NCI-H345 (cell line): ENCODE measurements at regions not wholly inside any gene's neighbourhood (a gene's known extent, or its start where the extent isn't known, plus 50 kb on each side); places are given as distances from the start of the nearest gene placed in this dataset.
"Not testable (repeated sequence)": the region's sequence is repeated elsewhere in the genome, so short reads cannot be mapped to it uniquely, and the experiment has no call there.

ENCODE experiments used
- DNase-seq: peaks from one replicate; lab custom pipeline; 2025; lab: John Stamatoyannopoulos, UW

- no peak for DNase-seq
Measured at GRCh38 chr7:149633976-149634945, 136.7 kb upstream of the ZNF746 start.

DNA sequence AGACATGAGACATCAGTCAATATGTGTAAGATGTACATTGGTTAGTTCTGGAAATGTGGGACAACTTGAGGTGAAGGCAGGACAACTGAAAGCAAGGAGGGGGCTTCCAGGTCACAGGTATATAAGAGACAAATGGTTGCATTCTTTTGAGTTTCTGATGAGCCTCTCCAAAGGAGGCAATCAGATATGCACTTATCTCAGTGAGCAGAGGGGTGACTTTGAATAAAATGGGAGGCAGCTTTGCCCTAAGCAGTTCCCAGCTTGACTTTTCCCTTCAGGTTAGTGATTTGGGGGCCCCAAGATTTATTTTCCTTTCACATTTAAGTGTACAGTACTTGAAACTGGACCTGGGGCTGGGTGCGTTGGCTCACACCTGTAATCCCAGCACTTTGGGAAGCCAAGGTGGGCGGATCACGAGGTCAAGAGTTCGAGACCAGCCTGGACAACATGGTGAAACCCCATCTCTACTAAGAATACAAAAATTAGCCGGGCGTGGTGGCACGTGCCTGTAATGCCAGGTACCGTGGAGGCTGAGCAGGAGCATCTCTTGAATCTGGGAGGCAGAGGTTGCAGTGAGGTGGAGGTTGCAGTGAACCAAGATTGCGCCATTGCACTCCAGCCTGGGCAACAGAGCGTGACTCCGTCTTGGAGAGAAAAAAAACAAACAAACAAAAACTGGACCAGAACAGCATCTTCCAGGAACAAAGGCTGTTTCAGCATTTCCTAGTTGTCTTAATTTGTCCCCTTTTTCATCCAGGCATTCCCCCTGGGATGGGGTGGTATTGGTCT, 130.9 kb upstream of the ZNF746 start:
- DNase-seq: not testable (repeated sequence)

DNA sequence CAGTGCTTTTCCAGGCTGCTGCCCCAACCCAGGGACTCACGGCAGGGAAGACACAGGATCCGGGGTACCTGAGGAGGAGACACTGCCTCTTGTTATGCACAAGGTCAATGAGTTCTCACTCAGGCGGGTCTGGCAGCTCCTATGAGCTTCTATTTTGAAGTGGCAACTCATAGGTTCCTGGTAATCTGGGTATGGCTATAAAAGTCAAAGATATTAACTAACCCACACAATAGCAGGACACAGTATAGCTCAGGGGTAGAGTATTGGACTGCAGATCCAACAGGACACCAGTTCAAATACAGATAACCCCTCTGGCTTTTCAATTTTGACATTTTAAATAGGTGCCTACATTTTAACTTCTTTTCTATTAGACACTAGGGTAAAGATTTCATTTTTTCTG, 130.3 kb upstream of the ZNF746 start:
- DNase-seq: no peak

DNA sequence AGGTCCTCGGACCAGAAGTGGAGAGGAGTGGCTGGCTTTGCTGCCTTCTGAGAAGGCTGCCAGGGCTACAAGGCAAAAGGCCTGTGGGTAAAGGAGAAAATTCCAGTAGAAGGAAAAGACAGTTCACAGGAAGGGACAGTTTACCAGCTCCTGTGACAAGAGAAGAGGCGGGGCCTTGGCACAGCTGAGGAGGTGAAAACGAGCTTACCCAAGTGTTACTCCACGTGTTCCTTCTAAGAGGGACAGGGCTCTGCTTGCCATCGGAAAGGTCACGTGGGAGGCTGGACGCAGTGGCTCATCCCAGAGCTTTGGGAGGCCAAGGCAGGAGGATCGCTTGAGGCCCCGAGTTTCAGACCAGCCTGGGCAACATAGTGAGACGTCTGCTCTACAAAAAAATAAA, 129.4 kb upstream of the ZNF746 start:
- no peak for DNase-seq

DNA sequence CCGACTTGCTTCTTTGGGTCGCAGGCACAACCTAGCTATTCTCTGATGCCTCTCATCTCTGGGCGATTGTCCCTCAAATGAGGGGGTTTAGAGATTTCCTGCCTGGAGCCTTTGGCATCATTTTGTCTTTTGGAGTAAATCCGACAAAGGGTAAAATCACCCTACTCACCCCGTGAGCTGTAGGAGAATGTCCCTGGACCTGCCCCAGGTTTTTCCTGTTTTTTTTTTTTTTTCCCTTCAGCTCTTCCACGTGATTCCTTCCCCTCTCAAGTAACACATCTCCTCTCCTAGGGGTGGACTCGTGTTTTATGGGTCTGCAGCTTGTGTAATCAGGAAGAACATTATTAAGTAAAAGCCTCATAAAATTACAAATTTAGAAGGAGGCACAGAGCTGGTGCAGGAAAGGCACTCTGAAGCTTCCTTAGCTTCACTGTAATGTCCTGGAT, 128.4 kb upstream of the ZNF746 start:
- no peak for DNase-seq

DNA sequence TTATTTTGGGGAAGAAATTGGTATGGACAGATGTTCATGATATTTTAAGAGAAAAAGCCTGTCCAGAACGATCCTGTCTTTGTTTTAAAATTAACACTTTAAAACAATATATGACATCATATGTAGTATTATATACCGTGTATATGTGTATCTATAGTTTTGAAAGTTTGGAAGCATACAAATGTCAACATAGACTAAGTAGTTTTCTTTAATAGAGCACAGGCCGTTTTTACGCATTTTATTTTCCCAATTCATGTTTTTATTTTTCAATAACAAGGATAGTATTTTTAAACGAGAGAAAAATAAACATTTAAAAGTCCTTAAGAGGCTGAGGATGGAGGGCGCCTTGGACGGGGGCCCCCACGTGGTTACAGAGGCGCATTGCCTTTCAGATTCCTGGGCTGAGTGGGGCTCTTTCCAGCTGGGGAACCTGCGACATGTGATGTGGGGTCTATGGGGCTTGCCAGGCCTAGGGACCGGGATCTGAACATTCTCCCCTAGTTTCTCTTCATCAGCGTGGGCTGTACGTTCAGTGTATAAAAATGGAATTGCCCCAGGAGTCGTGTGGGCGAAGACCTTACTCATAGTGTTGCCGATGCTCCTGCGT, 127.8 kb upstream of the ZNF746 start:
- DNase-seq: peak; percentile 6

- DNase-seq: peak; percentile 92
Measured at GRCh38 chr7:149624419-149625339, 127.1 kb upstream of the ZNF746 start.

DNA sequence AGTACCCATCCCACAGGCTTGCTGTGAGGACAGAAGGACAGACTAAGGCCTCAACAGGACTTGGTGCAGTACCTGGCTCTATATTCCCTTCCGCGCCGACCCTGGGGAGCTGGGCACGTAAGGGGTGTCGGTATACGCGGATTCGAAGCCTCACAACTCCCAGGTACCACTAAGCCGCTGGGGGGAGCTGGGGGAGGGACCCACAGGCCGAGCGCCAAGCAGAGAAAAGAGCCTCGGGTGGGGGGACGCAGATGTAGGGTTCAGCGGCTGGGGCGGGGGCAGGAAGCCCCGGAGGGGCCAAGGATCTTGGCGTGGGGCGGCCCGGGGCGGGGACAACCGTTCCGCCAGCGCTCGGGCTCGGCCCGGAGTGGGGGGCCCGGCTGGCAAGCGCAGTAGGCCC, 126.4 kb upstream of the ZNF746 start:
- DNase-seq: peak; percentile 25

DNA sequence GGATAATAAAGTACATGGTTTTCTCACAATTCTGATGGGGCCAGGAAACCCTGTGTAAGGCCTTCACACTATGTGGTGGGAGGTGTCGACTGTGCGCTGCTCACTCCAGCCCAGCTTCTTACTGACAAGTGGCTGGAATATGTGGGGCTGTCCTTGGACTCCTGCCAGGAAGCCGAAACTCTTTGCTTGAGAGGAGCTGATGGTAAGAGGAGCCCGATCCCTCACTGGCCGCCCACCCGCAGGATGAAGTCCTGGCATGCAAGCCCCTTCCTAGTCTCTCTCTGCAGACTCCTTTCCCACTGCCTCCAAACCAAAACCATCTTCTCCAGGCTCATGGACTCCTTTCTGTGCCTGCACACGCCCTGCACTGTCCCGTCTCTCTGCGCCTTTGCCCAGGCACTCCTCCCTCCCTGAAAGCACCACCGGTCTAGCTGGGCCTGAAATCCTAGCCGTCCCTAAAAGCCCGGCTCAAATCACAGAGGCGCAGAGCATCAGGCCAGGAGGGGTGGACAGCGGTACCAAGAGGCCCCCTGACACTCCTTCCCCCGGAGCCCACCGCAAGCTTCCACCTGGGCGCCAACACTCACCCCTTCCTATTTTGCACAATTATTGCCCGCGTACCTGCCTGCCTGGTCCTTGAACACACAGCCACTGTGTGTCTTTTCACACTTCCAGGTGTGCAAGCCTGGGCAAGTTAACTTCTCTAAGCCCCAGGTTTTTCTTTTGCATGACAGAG, 125.8 kb upstream of the ZNF746 start:
- DNase-seq: peak; percentile 52

- DNase-seq: no peak
Measured at GRCh38 chr7:149622444-149623210, 125.0 kb upstream of the ZNF746 start.

GRCh38 chr7:149621776-149622175, 124.2 kb upstream of the ZNF746 start:
- no peak for DNase-seq

GRCh38 chr7:149620961-149621360, 123.4 kb upstream of the ZNF746 start:
- DNase-seq: no peak

DNA sequence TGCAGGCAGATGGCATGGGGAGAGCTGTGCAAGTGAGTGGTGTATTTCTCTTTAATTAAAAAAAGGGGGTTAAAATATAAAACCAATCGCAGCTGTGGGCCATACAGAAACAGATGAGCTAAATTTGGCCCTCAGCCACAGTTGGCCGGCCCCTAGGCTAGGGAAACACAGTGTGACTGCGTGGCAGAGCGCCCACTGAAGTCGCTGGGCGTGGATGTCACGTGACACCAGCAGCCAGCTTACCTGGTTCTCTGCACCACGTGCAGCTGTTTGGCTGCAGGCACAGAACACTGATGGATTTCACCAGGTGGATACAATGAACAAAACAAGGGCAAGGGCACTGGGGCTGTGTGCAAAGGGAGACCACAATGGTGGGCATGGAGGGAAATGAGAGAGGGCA, 119.3 kb upstream of the ZNF746 start:
- no peak for DNase-seq

DNA sequence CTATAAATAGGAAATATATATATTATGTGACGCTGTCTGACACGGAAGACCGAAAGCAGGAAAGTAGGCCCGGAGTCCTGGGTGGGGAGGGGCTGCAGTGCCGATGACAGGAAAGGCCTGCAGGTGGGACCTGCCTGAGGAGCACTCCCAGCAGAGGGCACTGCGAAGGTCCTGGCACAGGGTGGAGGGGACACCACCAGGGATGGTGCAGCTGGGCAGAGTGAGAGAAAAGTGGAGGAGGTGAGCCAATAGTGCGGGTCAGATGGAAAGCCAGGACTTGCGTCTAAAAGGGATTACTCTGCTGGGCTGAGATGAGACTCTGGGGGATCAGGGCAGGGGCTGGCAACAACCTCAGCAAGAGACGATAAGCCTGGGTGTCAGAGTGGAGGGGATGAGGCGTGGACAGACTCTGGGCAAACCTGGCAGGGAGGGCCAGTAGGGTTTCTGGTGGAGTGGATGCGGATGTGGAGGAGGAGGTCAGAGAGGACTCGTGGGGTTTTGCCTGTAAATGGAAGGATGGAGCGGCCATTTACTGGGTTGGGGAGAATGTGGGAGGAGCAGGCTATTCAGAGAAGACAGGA, 118.2 kb upstream of the ZNF746 start:
- no peak for DNase-seq

- no peak for DNase-seq
Measured at GRCh38 chr7:149610441-149611011, 112.9 kb upstream of the ZNF746 start.

DNA sequence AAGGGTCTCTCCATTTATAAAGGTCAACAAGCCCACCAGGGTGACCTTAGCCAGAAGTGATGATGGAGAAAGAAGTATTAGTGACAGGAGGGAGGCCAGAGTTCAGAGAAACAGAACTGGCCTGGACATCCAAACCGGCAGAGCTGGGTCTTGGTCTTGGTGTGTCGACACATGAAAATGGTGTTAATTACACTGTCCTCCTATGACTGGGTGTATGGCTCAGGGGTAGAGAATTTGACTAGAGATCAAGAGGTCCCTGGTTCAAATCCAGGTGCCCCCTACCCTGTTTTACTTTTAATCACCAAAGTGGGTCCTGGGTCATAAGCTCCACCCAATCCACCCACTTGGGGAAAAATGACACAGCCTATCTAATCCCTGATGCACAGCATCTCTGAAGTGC, 110.6 kb upstream of the ZNF746 start:
- DNase-seq: no peak

DNA sequence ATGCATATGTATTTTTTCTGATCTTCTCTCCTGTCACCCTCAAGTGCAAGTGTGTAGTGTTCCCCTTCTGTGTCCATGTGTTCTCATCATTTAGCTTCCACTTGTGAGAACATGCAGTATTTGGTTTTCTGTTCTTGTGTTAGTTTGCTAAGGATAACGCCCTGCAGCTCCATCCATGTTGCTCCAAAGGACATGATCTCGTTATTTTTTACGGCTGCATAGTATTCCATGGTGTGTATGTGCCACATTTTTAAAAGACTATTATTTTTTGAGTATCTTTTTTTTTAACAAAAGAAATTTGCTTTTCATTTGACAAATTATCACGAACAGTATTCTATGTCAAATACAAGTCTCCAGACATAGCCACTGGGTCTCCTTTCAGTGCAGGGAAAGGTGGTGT, 110.1 kb upstream of the ZNF746 start:
- DNase-seq: no peak

DNA sequence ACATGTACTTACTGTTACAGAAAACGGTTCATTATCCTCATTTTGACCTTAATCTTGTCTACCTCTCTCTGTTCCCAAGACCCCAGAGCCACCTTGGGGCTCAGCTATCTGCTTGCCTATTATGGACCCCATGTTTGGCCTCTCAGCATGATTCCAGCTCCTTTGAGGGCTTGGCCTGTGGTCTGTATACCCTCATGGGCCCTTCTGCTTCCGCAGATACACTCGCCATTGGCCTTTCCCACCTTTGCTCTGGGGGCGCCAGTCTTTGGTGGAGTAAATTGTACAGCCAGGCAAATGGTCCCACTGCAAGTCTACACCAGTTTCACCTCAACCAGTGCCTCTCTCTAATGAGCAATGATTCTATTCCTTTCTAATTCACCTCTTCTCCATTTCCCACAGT, 109.2 kb upstream of the ZNF746 start:
- no peak for DNase-seq

DNA sequence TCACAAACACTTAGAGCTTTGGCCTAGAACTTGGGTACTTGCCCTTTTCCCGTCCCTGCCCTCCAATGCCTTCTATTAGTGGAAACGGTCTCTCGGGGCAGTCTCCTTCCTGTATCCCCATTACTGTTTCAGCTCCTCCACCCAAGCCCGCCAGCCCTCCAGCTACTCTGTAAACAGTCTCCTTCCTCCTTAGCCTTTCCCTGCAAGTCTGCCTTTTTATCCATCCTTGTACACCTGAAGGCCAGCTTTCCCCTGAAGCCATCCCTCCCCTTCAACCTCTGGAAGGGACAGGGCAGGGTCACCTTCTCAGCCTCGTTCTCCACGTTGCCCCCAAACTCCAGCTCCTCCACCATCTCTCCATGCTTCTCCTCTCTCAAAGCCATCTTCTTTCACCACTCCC, 108.1 kb upstream of the ZNF746 start:
- DNase-seq: no peak
